ENCODE measurements at regions not wholly inside any gene's neighbourhood (a gene's known extent, or its start where the extent isn't known, plus 50 kb on each side); places are given as distances from the start of the nearest gene placed in this dataset.

- CTCF ChIA-PET: no interaction called here
These were observed 1612.4 kb upstream of the LRRTM3 start for GRCh38 chr10:65313406-65313805.

GRCh38 chr10:65314253-65314652, 1611.6 kb upstream of the LRRTM3 start:
- POLR2A ChIA-PET: no interaction called here
- no peak for TF ChIP-seq ZNF394 (tag by site-specific recombination; IDR thresholded peaks at IDR 0.05; ENCODE audit: borderline replicate concordance)
- TF ChIP-seq ZFHX2 (tag by site-specific recombination; conservative IDR thresholded peaks at IDR 0.05): no peak

More at GRCh38 chr10:65313406-65313805, 1612.4 kb upstream of the LRRTM3 start:
- POLR2A ChIA-PET: no interaction called here
- TF ChIP-seq ZXDB (tag by site-specific recombination; IDR thresholded peaks at IDR 0.05) (no peak), ZNF558 (tag by site-specific recombination; IDR thresholded peaks at IDR 0.05) (no peak), ZFP37 (tag by site-specific recombination; IDR thresholded peaks at IDR 0.05) (no peak), MEIS1 (CRISPR knock-in tag; IDR thresholded peaks at IDR 0.05; ENCODE audit: borderline replicate concordance) (no peak), ZNF580 (tag by site-specific recombination; IDR thresholded peaks at IDR 0.05) (no peak), ZBTB11 (tag by site-specific recombination; conservative IDR thresholded peaks at IDR 0.05; ENCODE audit: low read depth) (no peak)
- TF ChIP-seq, protein P1, sequence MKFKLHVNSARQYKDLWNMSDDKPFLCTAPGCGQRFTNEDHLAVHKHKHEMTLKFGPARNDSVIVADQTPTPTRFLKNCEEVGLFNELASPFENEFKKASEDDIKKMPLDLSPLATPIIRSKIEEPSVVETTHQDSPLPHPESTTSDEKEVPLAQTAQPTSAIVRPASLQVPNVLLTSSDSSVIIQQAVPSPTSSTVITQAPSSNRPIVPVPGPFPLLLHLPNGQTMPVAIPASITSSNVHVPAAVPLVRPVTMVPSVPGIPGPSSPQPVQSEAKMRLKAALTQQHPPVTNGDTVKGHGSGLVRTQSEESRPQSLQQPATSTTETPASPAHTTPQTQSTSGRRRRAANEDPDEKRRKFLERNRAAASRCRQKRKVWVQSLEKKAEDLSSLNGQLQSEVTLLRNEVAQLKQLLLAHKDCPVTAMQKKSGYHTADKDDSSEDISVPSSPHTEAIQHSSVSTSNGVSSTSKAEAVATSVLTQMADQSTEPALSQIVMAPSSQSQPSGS (tag by site-specific recombination; IDR thresholded peaks at IDR 0.05; ENCODE audit: low read depth): no peak
- Histone ChIP-seq H3K4me3 (ENCODE audit: low read depth, low read length) (no peak overlapping the region), H3K36me3 (ENCODE audit: control insufficient read depth in 2 of 2, insufficient read depth in 1 of 2, low read length in 2 of 2) (no peaks in the 10 kb centered on the region), H3K9me3 (ENCODE audit: control insufficient read depth, insufficient read depth, low read depth, low read length) (no peaks in the 10 kb centered on the region), H3K27ac (ENCODE audit: extremely low read depth, low read depth, low read length) (no peak overlapping the region), H3K4me1 (ENCODE audit: control insufficient read depth, insufficient read depth, low read length) (no peaks in the 10 kb centered on the region)

GRCh38 chr10:65319493-65319892, 1606.3 kb upstream of the LRRTM3 start:
- Histone ChIP-seq H3K9me3 (ENCODE audit: control insufficient read depth, insufficient read depth, low read depth, low read length) (no peaks in the 10 kb centered on the region), H3K4me3 (ENCODE audit: low read depth, low read length) (no peak overlapping the region), H3K36me3 (ENCODE audit: control insufficient read depth in 2 of 2, insufficient read depth in 1 of 2, low read length in 2 of 2) (no peaks in the 10 kb centered on the region), H3K27ac (ENCODE audit: extremely low read depth, low read depth, low read length) (no peak overlapping the region), H3K4me1 (ENCODE audit: control insufficient read depth, insufficient read depth, low read length) (no peaks in the 10 kb centered on the region)
- no peak for TF ChIP-seq ZNF777 (tag by site-specific recombination; IDR thresholded peaks at IDR 0.05; ENCODE audit: borderline replicate concordance)
- POLR2A ChIA-PET: no interaction called here
- CTCF ChIA-PET: no interaction called here

More at GRCh38 chr10:65314253-65314652, 1611.6 kb upstream of the LRRTM3 start:
- CTCF ChIA-PET: no interaction called here
- no peaks in the 10 kb centered on the region for H3K4me1 ChIP-seq (ENCODE audit: control insufficient read depth, insufficient read depth, low read length)
- H3K36me3 ChIP-seq (ENCODE audit: control insufficient read depth in 2 of 2, insufficient read depth in 1 of 2, low read length in 2 of 2): no peaks in the 10 kb centered on the region
- H3K9me3 ChIP-seq (ENCODE audit: control insufficient read depth, insufficient read depth, low read depth, low read length): no peaks in the 10 kb centered on the region
- H3K4me3 ChIP-seq (ENCODE audit: low read depth, low read length): no peak overlapping the region
- no peak overlapping the region for H3K27ac ChIP-seq (ENCODE audit: extremely low read depth, low read depth, low read length)

- no peak for TF ChIP-seq ZNF837 (tag by site-specific recombination; IDR thresholded peaks at IDR 0.05)
- Histone ChIP-seq H3K4me3 (ENCODE audit: low read depth, low read length) (no peak overlapping the region), H3K9me3 (ENCODE audit: control insufficient read depth, insufficient read depth, low read depth, low read length) (no peaks in the 10 kb centered on the region), H3K27ac (ENCODE audit: extremely low read depth, low read depth, low read length) (no peak overlapping the region), H3K4me1 (ENCODE audit: control insufficient read depth, insufficient read depth, low read length) (no peaks in the 10 kb centered on the region), H3K36me3 (ENCODE audit: control insufficient read depth in 2 of 2, insufficient read depth in 1 of 2, low read length in 2 of 2) (no peaks in the 10 kb centered on the region)
- POLR2A ChIA-PET: no interaction called here
- CTCF ChIA-PET: no interaction called here
These were observed 1605.4 kb upstream of the LRRTM3 start for GRCh38 chr10:65320236-65321026.
